ENCODE measurements at regions not wholly inside any gene's neighbourhood (a gene's known extent, or its start where the extent isn't known, plus 50 kb on each side); places are given as distances from the start of the nearest gene placed in this dataset.

GRCh38 chr4:81348086-81348777, 123.5 kb downstream of the RASGEF1B start:
- CTCF ChIA-PET = interaction anchor here (1.4 kb wide), 1 partner anchor 278 kb away, joined by 3 read pairs; no protein-coding TSS in a partner anchor

More at GRCh38 chr4:81348086-81348777, 123.5 kb downstream of the RASGEF1B start:
- WGBS, 2 experiments (ENCODE audit: extremely low coverage in 2 of 2, insufficient read length in 1 of 2) = no CpG with 5 or more reads among the region's 3 CpGs
- dilution Hi-C loops (cut with HindIII; ENCODE audit: low sequenced_read_pairs, unreplicated experiment) (no loop called here), in situ Hi-C loops (cut with MboI; ENCODE audit: low sequenced_read_pairs) (no loop called here), intact Hi-C loops (cut with micrococcal nuclease) (no loop called here)
- Histone ChIP-seq H3K9me1 (ENCODE audit: insufficient read depth, low read length) (peaks cover 2% of the 10 kb centered on the region), H4K8ac (ENCODE audit: low read depth in 2 of 2, low read length in 2 of 2) (peak overlapping the region in 1 of 2 experiments; percentile 20; a peak in 1 of 4 replicates), H2BK20ac (ENCODE audit: low read depth, low read length) (peak overlapping the region; percentile 28; the same call in 1 of the 2 replicates), H3K56ac (ENCODE audit: extremely low read depth, insufficient read depth, low read length) (no peak overlapping the region), H3K27ac (ENCODE audit: insufficient read depth, low read length) (no peak overlapping the region), H3K4me2 (ENCODE audit: low read depth, low read length) (no peak overlapping the region), H3K9ac (ENCODE audit: low read depth, low read length) (no peak overlapping the region), H2BK120ac (ENCODE audit: low read depth, low read length) (no peak overlapping the region), H2BK5ac (ENCODE audit: low read depth, low read length, poor library complexity, severe bottlenecking) (no peak overlapping the region), H2AFZ (replicated peaks; ENCODE audit: low read length, poor library complexity) (no peak overlapping the region), H2BK15ac (ENCODE audit: low read depth, low read length) (no peak overlapping the region), H3K79me1 (ENCODE audit: low read depth in 1 of 2, low read length in 2 of 2) (no peaks in the 10 kb centered on the region), H3K23ac (ENCODE audit: low read depth, low read length) (no peak overlapping the region; the same call in 1 of the 2 replicates), H3K14ac (replicated peaks; ENCODE audit: low read depth, low read length) (no peak overlapping the region; the same call in 1 of the 2 replicates), H3K9me3 (ENCODE audit: control insufficient read depth, insufficient read depth, low read length) (no peaks in the 10 kb centered on the region), H4K91ac (ENCODE audit: insufficient read depth, low read depth, low read length) (no peak overlapping the region), H3K4me3 (ENCODE audit: insufficient read depth, low read depth, low read length) (no peak overlapping the region), H3K18ac (ENCODE audit: low read depth, low read length) (no peak overlapping the region), H2AK5ac (ENCODE audit: low read depth, low read length) (no peak overlapping the region), H3K4me1 (ENCODE audit: control insufficient read depth, insufficient read depth, low read length) (peaks cover 4% of the 10 kb centered on the region), H4K5ac (ENCODE audit: low read depth, low read length) (no peak overlapping the region), H2AK9ac (replicated peaks; ENCODE audit: low read depth, low read length, poor library complexity) (no peak overlapping the region), H4K20me1 (ENCODE audit: insufficient read depth, low read length) (no peaks in the 10 kb centered on the region), H3K36me3 (ENCODE audit: control insufficient read depth, insufficient read depth, low read length) (no peaks in the 10 kb centered on the region), H3K27me3 (ENCODE audit: control insufficient read depth, insufficient read depth, low read length) (no peaks in the 10 kb centered on the region), H3K4ac (ENCODE audit: low read depth, low read length) (no peak overlapping the region)
- DNase-seq (no peak), ATAC-seq (ENCODE audit: low read depth) (no peak)
- TF ChIP-seq FOS (IDR thresholded peaks at IDR 0.05; ENCODE audit: low read depth, low read length) (no peak), CEBPB (IDR thresholded peaks at IDR 0.05; ENCODE audit: low read depth, low read length) (no peak), POLR2A (IDR thresholded peaks at IDR 0.05; ENCODE audit: low read depth, low read length) (no peak), MXI1 (IDR thresholded peaks at IDR 0.05; ENCODE audit: borderline replicate concordance, low read depth, low read length) (no peak), USF2 (IDR thresholded peaks at IDR 0.05; ENCODE audit: low read depth, low read length) (no peak), RAD21 (IDR thresholded peaks at IDR 0.05; ENCODE audit: low read length) (no peak), RFX5 (IDR thresholded peaks at IDR 0.05; ENCODE audit: low read depth, low read length) (no peak), ELK1 (IDR thresholded peaks at IDR 0.05; ENCODE audit: borderline replicate concordance, low read depth, low read length) (no peak)
- BruUV-seq (replicated peaks) = no TSS peak
- POLR2A ChIA-PET (ENCODE audit: unreplicated experiment) = no interaction called here
